OCI-LY3 (cell line): ENCODE measurements at regions not wholly inside any gene's neighbourhood (a gene's known extent, or its start where the extent isn't known, plus 50 kb on each side); places are given as distances from the start of the nearest gene placed in this dataset.
"Not testable (repeated sequence)": the region's sequence is repeated elsewhere in the genome, so short reads cannot be mapped to it uniquely, and the experiment has no call there.

ENCODE experiments used
- CTCF ChIP-seq: fragments of 200-600, 300-600 bp; sonication (generic); IDR thresholded peaks from 2 replicates; pipeline ENCODE4 v1.5.1; 2014; ENCODE audit warnings: antibody characterized with exemption, low read length, low read depth
- EZH2phosphoT487 ChIP-seq: fragments of 200-600 bp; shearing (Covaris generic); IDR thresholded peaks from 2 replicates; pipeline ENCODE4 v1.6.1; 2018; ENCODE audit warnings: antibody characterized with exemption, mixed run types, low read depth

GRCh38 chr2:87425717-87426116 lies 322.2 kb upstream of the PLGLB2 start:
- TF ChIP-seq CTCF, EZH2phosphoT487: not testable (repeated sequence)
